ENCODE measurements at regions not wholly inside any gene's neighbourhood (a gene's known extent, or its start where the extent isn't known, plus 50 kb on each side); places are given as distances from the start of the nearest gene placed in this dataset.

DNA sequence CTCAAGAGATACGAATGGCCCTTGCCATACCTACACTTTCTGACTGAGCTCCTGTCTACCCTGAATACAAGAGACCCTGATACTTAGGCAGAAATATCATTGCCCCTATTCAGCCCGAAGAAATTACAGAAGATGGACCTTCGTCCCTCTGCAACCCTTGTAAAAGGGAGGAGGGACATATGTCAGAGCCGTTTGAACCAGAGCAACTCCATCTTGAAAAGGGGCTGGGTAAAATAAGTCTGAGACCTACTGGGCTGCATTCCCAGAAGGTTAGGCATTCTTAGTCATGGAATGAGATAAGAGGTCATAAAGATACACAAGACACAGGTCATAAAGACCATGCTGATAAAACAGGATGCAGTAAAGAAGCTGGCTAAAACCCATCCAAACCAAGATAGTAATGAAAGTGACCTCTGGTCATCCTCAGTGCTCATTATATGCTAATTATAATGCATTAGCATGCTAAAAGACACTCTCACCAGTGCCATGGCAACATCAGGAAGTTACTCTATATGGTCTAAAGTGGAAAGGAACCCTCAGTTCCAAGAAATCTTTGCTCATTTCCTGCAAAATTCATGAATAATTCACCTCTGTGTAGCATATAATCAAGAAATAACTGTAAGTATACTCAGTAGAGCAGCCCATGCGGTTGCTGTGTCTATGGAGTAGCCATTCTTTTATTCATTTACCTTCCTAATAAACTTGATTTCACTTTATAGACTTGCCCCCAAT is 49.7 kb upstream of the GPD1L start:
- no peaks in the 10 kb centered on the region for H3K27me3 ChIP-seq
- no peak overlapping the region for H3K27ac ChIP-seq
- TF ChIP-seq CTCF (IDR thresholded peaks at IDR 0.05): no peak
- no peak for TF ChIP-seq POLR2A (IDR thresholded peaks at IDR 0.05)
- TF ChIP-seq EP300 (IDR thresholded peaks at IDR 0.05): no peak
- TF ChIP-seq POLR2AphosphoS5 (IDR thresholded peaks at IDR 0.05): no peak
- no peak for DNase-seq
- H3K9me3 ChIP-seq: no peaks in the 10 kb centered on the region
- intact Hi-C loops (cut with DNase I): no loop called here
- WGBS, 2 donors: 17 to 67% methylated on average over 5 of the region's 5 CpGs
- no peak overlapping the region for H3K4me3 ChIP-seq
- no peaks in the 10 kb centered on the region for H3K36me3 ChIP-seq
- no peaks in the 10 kb centered on the region for H3K4me1 ChIP-seq

Small RNAs in the stretch of these regions (small RNA-seq; reads per million reads assigned to genes)
- gene RF00019: 0 reads per million in 3 donors
